Panc1 (cell line): ENCODE measurements at regions not wholly inside any gene's neighbourhood (a gene's known extent, or its start where the extent isn't known, plus 50 kb on each side); places are given as distances from the start of the nearest gene placed in this dataset.

Experiments used
- POLR2AphosphoS5 ChIP-seq: IDR thresholded peaks from 2 replicates; pipeline ENCODE4 v1.6.1; 2012; ENCODE audit warnings: mild to moderate bottlenecking, low read depth, low read length, moderate library complexity
- TCF7L2 ChIP-seq: IDR thresholded peaks from 2 replicates; pipeline ENCODE4 v1.6.1; 2011; ENCODE audit warnings: mild to moderate bottlenecking, low read depth, low read length, inconsistent platforms
- TF ChIP-seq, protein P1 (sequence below): fragments of 450-650 bp; IDR thresholded peaks from 2 replicates; pipeline ENCODE4 v1.5.1; 2017; ENCODE audit warnings: mild to moderate bottlenecking
- TF ChIP-seq, protein P2 (sequence below), 2 experiments: IDR thresholded peaks; 2 replicates each; pipeline ENCODE4 v1.6.1; 2011 to 2012; ENCODE audit warnings: low read depth in 2 of 2, control low read depth in 1 of 2, low read length in 1 of 2, mild to moderate bottlenecking in 1 of 2, moderate library complexity in 1 of 2; ENCODE audit not compliant: insufficient read depth in 1 of 2

DNA sequence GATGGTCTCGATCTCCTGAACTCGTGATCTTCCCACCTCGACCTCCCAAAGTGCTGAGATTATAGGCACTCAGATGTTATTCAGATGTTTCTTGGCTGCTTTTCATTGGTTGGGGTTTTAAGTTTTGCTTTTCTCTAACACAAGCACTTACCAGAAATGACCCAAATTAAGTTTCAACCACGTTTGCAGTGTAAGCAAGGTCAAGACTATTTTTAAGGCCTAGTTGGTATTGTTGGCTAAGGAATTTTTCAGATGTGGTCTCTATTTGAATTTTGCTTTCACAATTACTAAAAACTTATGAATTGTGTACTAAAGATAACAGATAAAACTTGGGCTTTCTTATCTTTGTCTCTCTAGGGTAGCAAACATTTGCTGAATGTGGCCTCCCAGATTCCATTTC, 1756.9 kb upstream of the TENM3 start:
- TF ChIP-seq, protein P1, sequence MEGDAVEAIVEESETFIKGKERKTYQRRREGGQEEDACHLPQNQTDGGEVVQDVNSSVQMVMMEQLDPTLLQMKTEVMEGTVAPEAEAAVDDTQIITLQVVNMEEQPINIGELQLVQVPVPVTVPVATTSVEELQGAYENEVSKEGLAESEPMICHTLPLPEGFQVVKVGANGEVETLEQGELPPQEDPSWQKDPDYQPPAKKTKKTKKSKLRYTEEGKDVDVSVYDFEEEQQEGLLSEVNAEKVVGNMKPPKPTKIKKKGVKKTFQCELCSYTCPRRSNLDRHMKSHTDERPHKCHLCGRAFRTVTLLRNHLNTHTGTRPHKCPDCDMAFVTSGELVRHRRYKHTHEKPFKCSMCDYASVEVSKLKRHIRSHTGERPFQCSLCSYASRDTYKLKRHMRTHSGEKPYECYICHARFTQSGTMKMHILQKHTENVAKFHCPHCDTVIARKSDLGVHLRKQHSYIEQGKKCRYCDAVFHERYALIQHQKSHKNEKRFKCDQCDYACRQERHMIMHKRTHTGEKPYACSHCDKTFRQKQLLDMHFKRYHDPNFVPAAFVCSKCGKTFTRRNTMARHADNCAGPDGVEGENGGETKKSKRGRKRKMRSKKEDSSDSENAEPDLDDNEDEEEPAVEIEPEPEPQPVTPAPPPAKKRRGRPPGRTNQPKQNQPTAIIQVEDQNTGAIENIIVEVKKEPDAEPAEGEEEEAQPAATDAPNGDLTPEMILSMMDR: no peak
- TF ChIP-seq, protein P2, sequence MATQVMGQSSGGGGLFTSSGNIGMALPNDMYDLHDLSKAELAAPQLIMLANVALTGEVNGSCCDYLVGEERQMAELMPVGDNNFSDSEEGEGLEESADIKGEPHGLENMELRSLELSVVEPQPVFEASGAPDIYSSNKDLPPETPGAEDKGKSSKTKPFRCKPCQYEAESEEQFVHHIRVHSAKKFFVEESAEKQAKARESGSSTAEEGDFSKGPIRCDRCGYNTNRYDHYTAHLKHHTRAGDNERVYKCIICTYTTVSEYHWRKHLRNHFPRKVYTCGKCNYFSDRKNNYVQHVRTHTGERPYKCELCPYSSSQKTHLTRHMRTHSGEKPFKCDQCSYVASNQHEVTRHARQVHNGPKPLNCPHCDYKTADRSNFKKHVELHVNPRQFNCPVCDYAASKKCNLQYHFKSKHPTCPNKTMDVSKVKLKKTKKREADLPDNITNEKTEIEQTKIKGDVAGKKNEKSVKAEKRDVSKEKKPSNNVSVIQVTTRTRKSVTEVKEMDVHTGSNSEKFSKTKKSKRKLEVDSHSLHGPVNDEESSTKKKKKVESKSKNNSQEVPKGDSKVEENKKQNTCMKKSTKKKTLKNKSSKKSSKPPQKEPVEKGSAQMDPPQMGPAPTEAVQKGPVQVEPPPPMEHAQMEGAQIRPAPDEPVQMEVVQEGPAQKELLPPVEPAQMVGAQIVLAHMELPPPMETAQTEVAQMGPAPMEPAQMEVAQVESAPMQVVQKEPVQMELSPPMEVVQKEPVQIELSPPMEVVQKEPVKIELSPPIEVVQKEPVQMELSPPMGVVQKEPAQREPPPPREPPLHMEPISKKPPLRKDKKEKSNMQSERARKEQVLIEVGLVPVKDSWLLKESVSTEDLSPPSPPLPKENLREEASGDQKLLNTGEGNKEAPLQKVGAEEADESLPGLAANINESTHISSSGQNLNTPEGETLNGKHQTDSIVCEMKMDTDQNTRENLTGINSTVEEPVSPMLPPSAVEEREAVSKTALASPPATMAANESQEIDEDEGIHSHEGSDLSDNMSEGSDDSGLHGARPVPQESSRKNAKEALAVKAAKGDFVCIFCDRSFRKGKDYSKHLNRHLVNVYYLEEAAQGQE (IDR thresholded peaks at IDR 0.05; ENCODE audit: insufficient read depth in 1 of 2, low read depth in 2 of 2, low read length in 1 of 2): no peak
- no peak for TF ChIP-seq POLR2AphosphoS5
- TF ChIP-seq TCF7L2: no peak
